ENCODE measurements at regions not wholly inside any gene's neighbourhood (a gene's known extent, or its start where the extent isn't known, plus 50 kb on each side); places are given as distances from the start of the nearest gene placed in this dataset.

GRCh38 chr10:3612183-3613001 is 172.6 kb downstream of the KLF6 start:
- H3K4me2 ChIP-seq (ENCODE audit: low read length), result no peak overlapping the region
- H3K79me1 ChIP-seq (ENCODE audit: low read length), result no peaks in the 10 kb centered on the region
- no peak overlapping the region for H2AK5ac ChIP-seq (ENCODE audit: low read length)
- no peak overlapping the region for H4K8ac ChIP-seq (ENCODE audit: low read depth, low read length)
- H2BK15ac ChIP-seq (replicated peaks; ENCODE audit: low read depth), result no peak overlapping the region
- H3K56ac ChIP-seq (ENCODE audit: low read length), result no peak overlapping the region
- H4K5ac ChIP-seq (ENCODE audit: low read length), result no peak overlapping the region
- no peak for DNase-seq
- no peaks in the 10 kb centered on the region for H3K79me2 ChIP-seq (ENCODE audit: control insufficient read depth, insufficient read depth, low read length)
- H3K18ac ChIP-seq (ENCODE audit: low read length), result no peak overlapping the region
- no peak overlapping the region for H2BK120ac ChIP-seq (ENCODE audit: low read depth, low read length)
- no peak overlapping the region for H3K23ac ChIP-seq (ENCODE audit: low read length)
- H2BK5ac ChIP-seq (ENCODE audit: low read length), result no peak overlapping the region
- H3K36me3 ChIP-seq (ENCODE audit: control insufficient read depth, insufficient read depth, low read length), result no peaks in the 10 kb centered on the region
- no peak overlapping the region for H3K27ac ChIP-seq (ENCODE audit: low read depth, low read length)
- no peaks in the 10 kb centered on the region for H3K4me1 ChIP-seq (ENCODE audit: control insufficient read depth, low read depth, low read length)
- no peak overlapping the region for H3K9ac ChIP-seq (ENCODE audit: low read length)
- H3K4me3 ChIP-seq (ENCODE audit: low read length), result no peak overlapping the region
- no CpG with 5 or more reads among the region's 3 CpGs for WGBS (ENCODE audit: extremely low coverage, insufficient coverage, low lambda C conversion rate)
- no peak overlapping the region for H3K4ac ChIP-seq (ENCODE audit: low read depth, low read length)
- no peaks in the 10 kb centered on the region for H3K27me3 ChIP-seq (ENCODE audit: insufficient read depth, low read length, poor library complexity)

- Histone ChIP-seq H3K18ac (ENCODE audit: low read length) (no peak overlapping the region), H2BK120ac (ENCODE audit: low read depth, low read length) (no peak overlapping the region), H2AK5ac (ENCODE audit: low read length) (no peak overlapping the region), H3K36me3 (ENCODE audit: control insufficient read depth, insufficient read depth, low read length) (no peaks in the 10 kb centered on the region), H3K4ac (ENCODE audit: low read depth, low read length) (no peak overlapping the region), H3K4me1 (ENCODE audit: control insufficient read depth, low read depth, low read length) (no peaks in the 10 kb centered on the region), H3K27ac (ENCODE audit: low read depth, low read length) (no peak overlapping the region), H4K8ac (ENCODE audit: low read depth, low read length) (no peak overlapping the region), H2BK5ac (ENCODE audit: low read length) (no peak overlapping the region), H3K4me3 (ENCODE audit: low read length) (no peak overlapping the region), H2BK15ac (replicated peaks; ENCODE audit: low read depth) (no peak overlapping the region), H4K5ac (ENCODE audit: low read length) (no peak overlapping the region), H3K79me2 (ENCODE audit: control insufficient read depth, insufficient read depth, low read length) (no peaks in the 10 kb centered on the region), H3K9ac (ENCODE audit: low read length) (no peak overlapping the region), H3K23ac (ENCODE audit: low read length) (no peak overlapping the region), H3K4me2 (ENCODE audit: low read length) (no peak overlapping the region), H3K79me1 (ENCODE audit: low read length) (no peaks in the 10 kb centered on the region), H3K27me3 (ENCODE audit: insufficient read depth, low read length, poor library complexity) (no peaks in the 10 kb centered on the region), H3K56ac (ENCODE audit: low read length) (no peak overlapping the region)
- DNase-seq, result no peak
- WGBS (ENCODE audit: extremely low coverage, insufficient coverage, low lambda C conversion rate), result no CpG with 5 or more reads among the region's 1 CpG
Observed at GRCh38 chr10:3606309-3606708, 178.7 kb downstream of the KLF6 start.

GRCh38 chr10:3605882-3606281 is 179.1 kb downstream of the KLF6 start:
- Histone ChIP-seq H4K8ac (ENCODE audit: low read depth, low read length) (no peak overlapping the region), H3K79me1 (ENCODE audit: low read length) (no peaks in the 10 kb centered on the region), H3K4me2 (ENCODE audit: low read length) (no peak overlapping the region), H3K23ac (ENCODE audit: low read length) (no peak overlapping the region), H3K56ac (ENCODE audit: low read length) (no peak overlapping the region), H2BK5ac (ENCODE audit: low read length) (no peak overlapping the region), H2BK15ac (replicated peaks; ENCODE audit: low read depth) (no peak overlapping the region), H3K4ac (ENCODE audit: low read depth, low read length) (no peak overlapping the region), H4K5ac (ENCODE audit: low read length) (no peak overlapping the region), H3K18ac (ENCODE audit: low read length) (no peak overlapping the region), H3K4me1 (ENCODE audit: control insufficient read depth, low read depth, low read length) (no peaks in the 10 kb centered on the region), H3K27me3 (ENCODE audit: insufficient read depth, low read length, poor library complexity) (no peaks in the 10 kb centered on the region), H2AK5ac (ENCODE audit: low read length) (no peak overlapping the region), H3K27ac (ENCODE audit: low read depth, low read length) (no peak overlapping the region), H3K36me3 (ENCODE audit: control insufficient read depth, insufficient read depth, low read length) (no peaks in the 10 kb centered on the region), H3K9ac (ENCODE audit: low read length) (no peak overlapping the region), H2BK120ac (ENCODE audit: low read depth, low read length) (no peak overlapping the region), H3K4me3 (ENCODE audit: low read length) (no peak overlapping the region), H3K79me2 (ENCODE audit: control insufficient read depth, insufficient read depth, low read length) (no peaks in the 10 kb centered on the region)
- no CpG with 5 or more reads among the region's 2 CpGs for WGBS (ENCODE audit: extremely low coverage, insufficient coverage, low lambda C conversion rate)
- DNase-seq, result no peak

- WGBS (ENCODE audit: extremely low coverage, insufficient coverage, low lambda C conversion rate), result no CpG with 5 or more reads among the region's 9 CpGs
- Histone ChIP-seq H3K79me1 (ENCODE audit: low read length) (no peaks in the 10 kb centered on the region), H3K9ac (ENCODE audit: low read length) (no peak overlapping the region), H3K4ac (ENCODE audit: low read depth, low read length) (no peak overlapping the region), H3K56ac (ENCODE audit: low read length) (no peak overlapping the region), H3K27me3 (ENCODE audit: insufficient read depth, low read length, poor library complexity) (peaks cover 1% of the 10 kb centered on the region), H3K36me3 (ENCODE audit: control insufficient read depth, insufficient read depth, low read length) (no peaks in the 10 kb centered on the region), H2BK120ac (ENCODE audit: low read depth, low read length) (no peak overlapping the region), H3K27ac (ENCODE audit: low read depth, low read length) (no peak overlapping the region), H4K5ac (ENCODE audit: low read length) (no peak overlapping the region), H3K23ac (ENCODE audit: low read length) (no peak overlapping the region), H2BK15ac (replicated peaks; ENCODE audit: low read depth) (no peak overlapping the region), H2BK5ac (ENCODE audit: low read length) (no peak overlapping the region), H2AK5ac (ENCODE audit: low read length) (no peak overlapping the region), H3K4me2 (ENCODE audit: low read length) (no peak overlapping the region), H3K18ac (ENCODE audit: low read length) (no peak overlapping the region), H3K4me3 (ENCODE audit: low read length) (no peak overlapping the region), H4K8ac (ENCODE audit: low read depth, low read length) (no peak overlapping the region), H3K4me1 (ENCODE audit: control insufficient read depth, low read depth, low read length) (no peaks in the 10 kb centered on the region), H3K79me2 (ENCODE audit: control insufficient read depth, insufficient read depth, low read length) (no peaks in the 10 kb centered on the region)
- DNase-seq, result no peak
Observed at GRCh38 chr10:3595736-3596135, 189.3 kb downstream of the KLF6 start.

GRCh38 chr10:3593611-3594010 is 191.4 kb downstream of the KLF6 start:
- no peak overlapping the region for H2BK15ac ChIP-seq (replicated peaks; ENCODE audit: low read depth)
- no peak overlapping the region for H2AK5ac ChIP-seq (ENCODE audit: low read length)
- no peak overlapping the region for H3K27ac ChIP-seq (ENCODE audit: low read depth, low read length)
- peaks cover 1% of the 10 kb centered on the region for H3K27me3 ChIP-seq (ENCODE audit: insufficient read depth, low read length, poor library complexity)
- DNase-seq, result no peak
- H3K79me1 ChIP-seq (ENCODE audit: low read length), result no peaks in the 10 kb centered on the region
- no peak overlapping the region for H3K56ac ChIP-seq (ENCODE audit: low read length)
- no peak overlapping the region for H3K18ac ChIP-seq (ENCODE audit: low read length)
- no peak overlapping the region for H3K9ac ChIP-seq (ENCODE audit: low read length)
- H3K4ac ChIP-seq (ENCODE audit: low read depth, low read length), result no peak overlapping the region
- H4K8ac ChIP-seq (ENCODE audit: low read depth, low read length), result no peak overlapping the region
- no peaks in the 10 kb centered on the region for H3K4me1 ChIP-seq (ENCODE audit: control insufficient read depth, low read depth, low read length)
- H3K4me3 ChIP-seq (ENCODE audit: low read length), result no peak overlapping the region
- no CpG with 5 or more reads among the region's 6 CpGs for WGBS (ENCODE audit: extremely low coverage, insufficient coverage, low lambda C conversion rate)
- no peak overlapping the region for H4K5ac ChIP-seq (ENCODE audit: low read length)
- H2BK120ac ChIP-seq (ENCODE audit: low read depth, low read length), result no peak overlapping the region
- H3K23ac ChIP-seq (ENCODE audit: low read length), result no peak overlapping the region
- H2BK5ac ChIP-seq (ENCODE audit: low read length), result no peak overlapping the region
- no peak overlapping the region for H3K4me2 ChIP-seq (ENCODE audit: low read length)
- H3K79me2 ChIP-seq (ENCODE audit: control insufficient read depth, insufficient read depth, low read length), result no peaks in the 10 kb centered on the region
- H3K36me3 ChIP-seq (ENCODE audit: control insufficient read depth, insufficient read depth, low read length), result no peaks in the 10 kb centered on the region

- no peaks in the 10 kb centered on the region for H3K79me1 ChIP-seq (ENCODE audit: low read length)
- no peak overlapping the region for H3K4ac ChIP-seq (ENCODE audit: low read depth, low read length)
- H3K36me3 ChIP-seq (ENCODE audit: control insufficient read depth, insufficient read depth, low read length), result no peaks in the 10 kb centered on the region
- no peak overlapping the region for H3K23ac ChIP-seq (ENCODE audit: low read length)
- H3K18ac ChIP-seq (ENCODE audit: low read length), result no peak overlapping the region
- H4K8ac ChIP-seq (ENCODE audit: low read depth, low read length), result no peak overlapping the region
- no peak overlapping the region for H2BK120ac ChIP-seq (ENCODE audit: low read depth, low read length)
- H3K27me3 ChIP-seq (ENCODE audit: insufficient read depth, low read length, poor library complexity), result peaks cover 1% of the 10 kb centered on the region
- no peak overlapping the region for H4K5ac ChIP-seq (ENCODE audit: low read length)
- WGBS (ENCODE audit: extremely low coverage, insufficient coverage, low lambda C conversion rate), result no CpG with 5 or more reads among the region's 7 CpGs
- no peak overlapping the region for H3K56ac ChIP-seq (ENCODE audit: low read length)
- no peak overlapping the region for H3K27ac ChIP-seq (ENCODE audit: low read depth, low read length)
- no peak overlapping the region for H2BK5ac ChIP-seq (ENCODE audit: low read length)
- H3K4me3 ChIP-seq (ENCODE audit: low read length), result no peak overlapping the region
- H3K9ac ChIP-seq (ENCODE audit: low read length), result no peak overlapping the region
- H3K79me2 ChIP-seq (ENCODE audit: control insufficient read depth, insufficient read depth, low read length), result no peaks in the 10 kb centered on the region
- DNase-seq, result peak; percentile 25
- no peak overlapping the region for H2AK5ac ChIP-seq (ENCODE audit: low read length)
- H3K4me1 ChIP-seq (ENCODE audit: control insufficient read depth, low read depth, low read length), result no peaks in the 10 kb centered on the region
- H3K4me2 ChIP-seq (ENCODE audit: low read length), result no peak overlapping the region
- H2BK15ac ChIP-seq (replicated peaks; ENCODE audit: low read depth), result no peak overlapping the region
Observed at GRCh38 chr10:3592424-3592823, 192.6 kb downstream of the KLF6 start.

All from mesendoderm (in vitro differentiated cells).